ENCODE measurements at regions not wholly inside any gene's neighbourhood (a gene's known extent, or its start where the extent isn't known, plus 50 kb on each side); places are given as distances from the start of the nearest gene placed in this dataset.

- TF ChIP-seq, protein P1, sequence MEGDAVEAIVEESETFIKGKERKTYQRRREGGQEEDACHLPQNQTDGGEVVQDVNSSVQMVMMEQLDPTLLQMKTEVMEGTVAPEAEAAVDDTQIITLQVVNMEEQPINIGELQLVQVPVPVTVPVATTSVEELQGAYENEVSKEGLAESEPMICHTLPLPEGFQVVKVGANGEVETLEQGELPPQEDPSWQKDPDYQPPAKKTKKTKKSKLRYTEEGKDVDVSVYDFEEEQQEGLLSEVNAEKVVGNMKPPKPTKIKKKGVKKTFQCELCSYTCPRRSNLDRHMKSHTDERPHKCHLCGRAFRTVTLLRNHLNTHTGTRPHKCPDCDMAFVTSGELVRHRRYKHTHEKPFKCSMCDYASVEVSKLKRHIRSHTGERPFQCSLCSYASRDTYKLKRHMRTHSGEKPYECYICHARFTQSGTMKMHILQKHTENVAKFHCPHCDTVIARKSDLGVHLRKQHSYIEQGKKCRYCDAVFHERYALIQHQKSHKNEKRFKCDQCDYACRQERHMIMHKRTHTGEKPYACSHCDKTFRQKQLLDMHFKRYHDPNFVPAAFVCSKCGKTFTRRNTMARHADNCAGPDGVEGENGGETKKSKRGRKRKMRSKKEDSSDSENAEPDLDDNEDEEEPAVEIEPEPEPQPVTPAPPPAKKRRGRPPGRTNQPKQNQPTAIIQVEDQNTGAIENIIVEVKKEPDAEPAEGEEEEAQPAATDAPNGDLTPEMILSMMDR (IDR thresholded peaks at IDR 0.05; ENCODE audit: poor library complexity, severe bottlenecking): no peak
- TF ChIP-seq TAF1 (IDR thresholded peaks at IDR 0.05; ENCODE audit: low read depth): no peak
- TF ChIP-seq EP300 (conservative IDR thresholded peaks at IDR 0.05; ENCODE audit: poor library complexity, severe bottlenecking): no peak
- no peak for TF ChIP-seq REST (IDR thresholded peaks at IDR 0.05; ENCODE audit: borderline replicate concordance)
- TF ChIP-seq POLR2AphosphoS5 (IDR thresholded peaks at IDR 0.05): no peak
- no peak for TF ChIP-seq MXI1 (conservative IDR thresholded peaks at IDR 0.05; ENCODE audit: poor library complexity, severe bottlenecking)
- no peak for TF ChIP-seq EZH2 (IDR thresholded peaks at IDR 0.05; ENCODE audit: borderline replicate concordance, insufficient read depth, low read length, poor library complexity, severe bottlenecking)
These were observed 627.4 kb upstream of the CITED2 start for GRCh38 chr6:140001821-140002341.

All from neural cell (in vitro differentiated cells).